Activated CD8-positive, alpha-beta memory T cell treated with anti-CD3 and anti-CD28 coated beads, Interleukin-2, amount 10 ng/mL, durations not matched to agents 7 days and 5 days (primary cell): ENCODE measurements at regions not wholly inside any gene's neighbourhood (a gene's known extent, or its start where the extent isn't known, plus 50 kb on each side); places are given as distances from the start of the nearest gene placed in this dataset.
"Not testable (repeated sequence)": the region's sequence is repeated elsewhere in the genome, so short reads cannot be mapped to it uniquely, and the experiment has no call there.

Experiments used
- ATAC-seq: fragments of 150-1000 bp; cut with Tn5 transposase; one replicate; pipeline ENCODE4 v1.10.0; 2021; ENCODE audit warnings: moderate library complexity
- CTCF ChIA-PET: fragments of 350-600 bp; sonication (Branson Sonifier 250); formaldehyde crosslinking; loops from one replicate; lab custom pipeline; 2021; ENCODE audit warnings: antibody characterized with exemption; lab: Charles Lee
- DNase-seq: peaks from one replicate; pipeline ENCODE4 v3.0.0-alpha.2; 2020
- H3K27ac Mint-ChIP-seq: one replicate; pipeline ENCODE4 v1.8.0; 2021; ENCODE audit warnings: mild to moderate bottlenecking, mixed read lengths
- H3K27me3 Mint-ChIP-seq: one replicate; pipeline ENCODE4 v1.8.0; 2021; ENCODE audit warnings: mixed read lengths
- H3K36me3 Mint-ChIP-seq: one replicate; pipeline ENCODE4 v1.8.0; 2021; ENCODE audit warnings: mild to moderate bottlenecking, mixed read lengths
- H3K4me1 Mint-ChIP-seq: one replicate; pipeline ENCODE4 v1.8.0; 2021; ENCODE audit warnings: mixed read lengths
- H3K4me3 Mint-ChIP-seq: one replicate; pipeline ENCODE4 v1.8.0; 2021; ENCODE audit warnings: mild to moderate bottlenecking, moderate library complexity, mixed read lengths
- H3K9me3 Mint-ChIP-seq: one replicate; pipeline ENCODE4 v1.8.0; 2022; ENCODE audit warnings: low read depth, mixed read lengths

DNA sequence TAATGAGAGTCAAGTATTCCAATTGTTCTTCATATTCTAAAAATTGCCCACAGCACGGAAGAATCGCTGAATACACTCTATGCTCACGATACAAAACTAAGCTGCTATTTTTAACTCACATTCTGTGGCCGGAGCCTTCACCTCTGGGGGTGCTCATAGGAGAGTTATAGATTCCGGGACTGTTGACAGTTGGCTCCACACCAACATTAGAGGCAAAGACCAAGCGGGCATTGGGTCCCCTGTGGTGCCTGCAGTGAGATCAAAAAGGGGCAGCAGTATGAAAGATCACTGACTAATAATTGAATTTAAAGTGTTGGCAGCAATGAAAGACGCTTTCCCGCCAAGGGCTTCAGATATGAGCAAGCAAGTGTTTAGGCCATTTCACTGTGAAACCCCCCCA lies 146.0 kb downstream of the TMEM144 start:
- Mint-ChIP-seq H3K4me1 (no peaks in the 10 kb centered on the region), H3K36me3 (no peaks in the 10 kb centered on the region), H3K27ac (no peak overlapping the region), H3K9me3 (peaks cover 6% of the 10 kb centered on the region), H3K4me3 (no peak overlapping the region), H3K27me3 (no peaks in the 10 kb centered on the region)
- DNase-seq = no peak
- ATAC-seq = no peak
- CTCF ChIA-PET = no interaction called here

DNA sequence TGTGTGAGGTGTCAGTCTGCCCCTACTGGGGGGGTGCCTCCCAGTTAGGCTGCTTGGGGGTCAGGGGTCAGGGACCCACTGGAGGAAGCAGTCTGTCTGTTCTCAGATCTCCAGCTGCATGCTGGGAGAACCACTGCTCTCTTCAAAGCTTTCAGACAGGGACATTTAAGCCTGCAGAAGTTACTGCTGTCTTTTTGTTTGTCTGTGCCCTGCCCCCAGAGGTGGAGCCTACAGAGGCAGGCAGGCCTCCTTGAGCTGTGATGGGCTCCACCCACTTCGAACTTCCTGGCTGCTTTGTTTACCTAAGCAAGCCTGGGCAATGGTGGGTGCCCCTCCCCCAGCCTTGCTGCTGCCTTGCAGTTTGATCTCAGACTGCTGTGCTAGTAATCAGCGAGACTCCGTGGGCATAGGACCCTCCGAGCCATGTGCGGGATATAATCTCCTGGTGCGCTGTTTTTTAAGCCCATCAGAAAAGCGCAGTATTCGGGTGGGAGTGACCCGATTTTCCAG lies 153.7 kb upstream of the RXFP1 start:
- not testable (repeated sequence) for H3K4me1 Mint-ChIP-seq

DNA sequence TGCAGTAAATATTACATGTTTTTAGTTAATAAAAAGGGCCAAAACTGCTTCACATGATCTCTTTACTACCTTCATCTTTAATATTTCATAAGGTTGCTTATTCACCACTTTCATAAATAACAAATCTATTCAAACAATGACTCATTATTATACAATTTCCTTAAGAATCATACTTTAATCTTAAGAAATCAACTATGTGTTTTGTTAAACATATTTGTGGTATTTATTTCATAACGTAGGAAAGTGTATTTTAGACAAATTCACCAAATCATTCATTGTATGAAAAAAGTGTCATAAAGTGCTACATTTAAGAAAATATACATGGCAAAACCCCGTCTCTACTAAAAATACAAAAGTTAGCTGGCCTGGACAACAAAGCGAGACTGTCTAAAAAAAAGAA lies 150.5 kb upstream of the RXFP1 start:
- H3K36me3 Mint-ChIP-seq = no peaks in the 10 kb centered on the region
- ATAC-seq (no peak), DNase-seq (no peak)
- H3K27ac Mint-ChIP-seq = no peak overlapping the region
- H3K4me3 Mint-ChIP-seq = no peak overlapping the region
- H3K4me1 Mint-ChIP-seq = no peaks in the 10 kb centered on the region
- CTCF ChIA-PET = no interaction called here
- H3K9me3 Mint-ChIP-seq = peaks cover 5% of the 10 kb centered on the region
- no peaks in the 10 kb centered on the region for H3K27me3 Mint-ChIP-seq

More for the DNA sequence above, 153.7 kb upstream of the RXFP1 start:
- DNase-seq, H3K27me3 Mint-ChIP-seq, H3K36me3 Mint-ChIP-seq, H3K27ac Mint-ChIP-seq, CTCF ChIA-PET, ATAC-seq, H3K9me3 Mint-ChIP-seq, H3K4me3 Mint-ChIP-seq: not testable (repeated sequence)

DNA sequence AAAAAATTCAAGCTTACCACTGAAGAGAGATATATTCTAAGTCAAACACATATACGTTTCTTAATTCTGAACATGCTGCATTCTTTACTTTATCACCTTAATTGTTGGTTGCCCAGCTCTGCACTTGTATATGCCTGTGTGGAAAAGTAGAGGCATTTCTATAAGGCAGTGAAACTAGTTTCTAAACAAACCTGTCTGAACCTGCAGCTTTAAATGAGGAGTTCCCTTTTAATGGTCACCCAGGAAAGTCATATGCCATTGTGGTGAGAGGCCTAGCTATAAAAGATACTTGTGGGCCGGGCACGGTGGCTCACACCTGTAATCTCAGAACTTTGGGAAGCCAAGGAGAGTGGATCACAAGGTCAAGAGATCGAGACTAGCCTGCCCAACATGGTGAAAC lies 147.4 kb upstream of the RXFP1 start:
- DNase-seq (no peak), ATAC-seq (no peak)
- no peak overlapping the region for H3K27ac Mint-ChIP-seq
- no peaks in the 10 kb centered on the region for H3K27me3 Mint-ChIP-seq
- H3K4me1 Mint-ChIP-seq = no peaks in the 10 kb centered on the region
- no peak overlapping the region for H3K4me3 Mint-ChIP-seq
- H3K9me3 Mint-ChIP-seq = no peaks in the 10 kb centered on the region
- H3K36me3 Mint-ChIP-seq = no peaks in the 10 kb centered on the region
- CTCF ChIA-PET = no interaction called here

DNA sequence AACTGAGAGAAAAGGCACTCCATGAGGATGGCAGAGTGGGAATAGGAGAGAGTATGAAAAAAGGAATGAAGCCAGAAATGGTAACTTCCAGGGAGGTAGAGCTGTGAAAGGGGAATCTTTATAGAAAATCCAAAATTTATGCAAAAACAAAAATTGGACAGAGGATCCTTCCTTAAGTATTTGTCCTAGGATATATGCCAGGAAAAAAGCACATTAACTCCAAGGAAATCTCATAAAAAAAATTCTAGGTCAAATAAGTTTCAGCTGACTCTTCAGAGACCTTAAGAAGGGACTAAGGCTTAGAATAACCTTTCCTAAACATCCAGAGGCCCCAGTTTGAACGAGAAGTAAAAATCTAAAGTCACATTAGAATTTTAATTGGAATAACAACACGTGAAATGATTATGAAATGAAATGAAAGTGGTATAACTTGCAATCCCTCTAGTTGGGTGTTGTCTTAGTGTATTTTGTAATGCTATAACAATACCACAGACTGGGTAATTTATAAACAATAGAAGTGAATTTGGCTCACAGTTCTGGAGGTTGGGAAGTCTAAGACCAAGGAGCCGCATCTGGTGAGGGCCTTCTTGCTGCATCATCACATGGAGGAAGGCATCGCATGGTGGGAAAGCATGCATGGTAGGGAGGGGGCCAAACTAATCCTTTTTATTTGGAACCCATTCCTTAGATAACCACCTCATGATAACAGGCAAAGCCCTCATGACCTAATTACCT lies 145.4 kb upstream of the RXFP1 start:
- CTCF ChIA-PET = no interaction called here
- Mint-ChIP-seq H3K27me3 (no peaks in the 10 kb centered on the region), H3K27ac (no peak overlapping the region), H3K4me1 (no peaks in the 10 kb centered on the region), H3K36me3 (no peaks in the 10 kb centered on the region), H3K9me3 (no peaks in the 10 kb centered on the region), H3K4me3 (no peak overlapping the region)
- no peak for ATAC-seq
- DNase-seq = no peak

DNA sequence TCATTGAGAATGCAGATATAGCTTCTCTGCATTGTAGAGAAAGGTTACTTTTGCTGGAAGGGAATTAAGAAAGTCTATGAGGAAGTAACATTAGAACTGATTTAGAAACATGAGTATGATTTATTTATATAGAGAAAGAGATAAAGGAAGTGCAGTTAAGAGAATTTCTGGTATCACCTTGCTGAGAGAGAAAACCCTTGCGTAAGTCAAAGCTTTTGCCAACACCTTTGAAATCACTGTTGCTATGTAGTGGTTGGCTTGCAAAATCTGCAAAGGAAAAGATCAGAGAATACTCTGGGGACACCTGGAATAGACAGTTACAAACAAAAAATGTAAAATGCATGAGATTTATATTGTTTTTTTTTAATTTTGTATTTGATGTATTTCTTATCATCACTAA lies 137.3 kb upstream of the RXFP1 start:
- CTCF ChIA-PET = no interaction called here
- no peak overlapping the region for H3K27ac Mint-ChIP-seq
- H3K4me3 Mint-ChIP-seq = no peak overlapping the region
- H3K27me3 Mint-ChIP-seq = no peaks in the 10 kb centered on the region
- DNase-seq (no peak), ATAC-seq (no peak)
- H3K4me1 Mint-ChIP-seq = no peaks in the 10 kb centered on the region
- H3K36me3 Mint-ChIP-seq = no peaks in the 10 kb centered on the region
- H3K9me3 Mint-ChIP-seq = no peaks in the 10 kb centered on the region

DNA sequence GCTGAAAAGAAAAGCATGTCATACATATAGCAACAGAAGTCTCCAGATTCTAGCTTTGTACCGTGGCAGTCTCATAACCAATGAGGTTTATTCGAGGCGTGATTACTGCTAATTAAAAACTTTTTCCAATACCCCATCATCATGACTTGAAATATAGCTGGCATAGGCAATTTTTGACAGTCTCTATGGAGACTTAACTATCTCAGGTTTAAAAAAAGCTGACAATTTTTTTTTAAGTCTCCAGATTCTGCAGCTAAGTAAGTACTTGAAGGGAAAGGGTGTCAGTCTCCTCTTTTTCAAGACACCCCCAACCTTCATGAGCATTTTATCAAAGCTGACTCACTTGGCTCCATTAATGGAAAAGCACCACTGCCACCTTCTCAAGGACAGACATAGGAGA lies 126.3 kb upstream of the RXFP1 start:
- CTCF ChIA-PET = no interaction called here
- no peak for DNase-seq
- H3K27ac Mint-ChIP-seq = no peak overlapping the region
- no peak for ATAC-seq
- no peaks in the 10 kb centered on the region for H3K4me1 Mint-ChIP-seq
- no peaks in the 10 kb centered on the region for H3K36me3 Mint-ChIP-seq
- no peaks in the 10 kb centered on the region for H3K27me3 Mint-ChIP-seq
- H3K9me3 Mint-ChIP-seq = no peaks in the 10 kb centered on the region
- H3K4me3 Mint-ChIP-seq = no peak overlapping the region

DNA sequence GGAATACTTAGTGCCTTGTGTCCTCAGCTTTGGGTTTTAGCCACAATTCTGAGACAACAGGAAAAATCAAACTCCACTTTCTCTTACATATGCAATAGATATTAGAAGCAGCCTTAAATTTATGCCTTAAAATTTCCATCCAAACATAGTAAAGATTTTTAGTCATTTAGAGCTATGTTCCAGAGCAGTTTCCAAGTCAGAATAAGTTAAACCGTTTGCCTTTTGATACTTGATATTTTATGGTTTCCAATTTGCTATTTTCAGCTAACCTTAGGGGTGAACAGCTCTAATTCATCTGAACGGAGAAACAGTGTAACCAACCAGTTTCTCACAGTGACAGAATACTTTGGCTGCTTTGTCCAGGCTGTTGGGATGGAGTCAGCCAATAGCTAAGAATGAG lies 125.8 kb upstream of the RXFP1 start:
- H3K27ac Mint-ChIP-seq = no peak overlapping the region
- no peaks in the 10 kb centered on the region for H3K9me3 Mint-ChIP-seq
- no peaks in the 10 kb centered on the region for H3K4me1 Mint-ChIP-seq
- H3K27me3 Mint-ChIP-seq = no peaks in the 10 kb centered on the region
- CTCF ChIA-PET = no interaction called here
- ATAC-seq = no peak
- no peak overlapping the region for H3K4me3 Mint-ChIP-seq
- no peaks in the 10 kb centered on the region for H3K36me3 Mint-ChIP-seq
- no peak for DNase-seq

DNA sequence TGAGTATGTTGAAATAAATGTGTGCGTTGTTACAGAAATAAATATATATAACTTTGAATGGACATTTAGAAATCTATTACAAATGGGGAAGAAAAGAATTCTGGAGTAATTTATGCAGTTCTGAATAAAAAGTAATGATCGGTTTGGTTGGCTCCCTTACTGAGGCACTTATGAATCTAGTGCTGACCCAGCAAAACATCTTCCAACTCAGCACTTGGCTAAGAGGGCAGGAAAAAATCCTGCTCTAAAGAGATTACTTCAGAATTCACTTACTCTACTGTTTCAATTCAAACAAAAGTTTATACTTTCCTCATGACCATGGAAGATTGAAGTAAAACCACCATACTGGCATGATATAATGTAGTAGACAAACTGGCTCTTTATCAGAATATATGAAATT lies 123.9 kb upstream of the RXFP1 start:
- no peaks in the 10 kb centered on the region for H3K4me1 Mint-ChIP-seq
- no peaks in the 10 kb centered on the region for H3K9me3 Mint-ChIP-seq
- H3K27ac Mint-ChIP-seq = no peak overlapping the region
- ATAC-seq (no peak), DNase-seq (no peak)
- no peaks in the 10 kb centered on the region for H3K27me3 Mint-ChIP-seq
- H3K4me3 Mint-ChIP-seq = no peak overlapping the region
- CTCF ChIA-PET = no interaction called here
- H3K36me3 Mint-ChIP-seq = no peaks in the 10 kb centered on the region

DNA sequence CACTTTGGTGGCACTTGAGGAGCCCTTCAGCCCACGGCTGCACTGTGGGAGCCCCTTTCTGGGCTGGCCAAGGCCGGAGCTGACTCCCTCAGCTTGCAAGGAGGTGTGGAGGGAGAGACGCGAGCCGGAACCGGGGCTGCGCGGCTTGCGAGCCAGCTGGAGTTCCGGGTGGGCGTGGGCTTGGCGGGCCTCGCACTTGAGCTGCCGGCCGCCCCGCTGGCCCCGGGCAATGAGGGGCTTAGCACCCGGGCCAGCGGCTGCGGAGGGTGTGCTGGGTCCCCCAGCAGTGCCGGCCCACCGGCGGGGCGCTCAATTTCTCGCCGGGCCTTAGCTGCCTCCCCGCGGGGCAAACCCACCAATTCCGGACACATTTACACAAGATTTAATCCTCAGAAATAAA lies 113.7 kb upstream of the RXFP1 start:
- DNase-seq, H3K36me3 Mint-ChIP-seq, H3K27ac Mint-ChIP-seq, CTCF ChIA-PET, H3K27me3 Mint-ChIP-seq, ATAC-seq, H3K4me3 Mint-ChIP-seq, H3K4me1 Mint-ChIP-seq, H3K9me3 Mint-ChIP-seq: not testable (repeated sequence)

DNA sequence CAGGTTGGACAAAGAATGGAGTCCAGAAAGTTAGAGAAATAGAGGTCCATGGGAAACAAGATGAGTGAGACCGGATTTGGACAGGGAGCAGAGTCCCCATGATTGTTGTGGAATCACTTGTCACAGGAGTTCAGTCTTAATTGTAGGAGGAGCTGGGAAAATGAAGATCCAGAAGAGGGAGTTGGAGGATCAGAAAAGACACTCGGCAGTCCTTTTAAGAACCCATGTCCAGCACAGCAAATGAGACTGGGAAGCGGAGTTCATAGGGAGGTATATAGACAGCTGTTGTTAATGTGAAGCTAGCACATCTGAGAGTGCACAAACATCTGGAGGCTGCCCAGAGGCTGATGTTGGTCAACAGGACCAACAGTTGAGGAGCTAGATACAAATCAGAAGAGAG lies 111.4 kb upstream of the RXFP1 start:
- CTCF ChIA-PET = no interaction called here
- Mint-ChIP-seq H3K27ac (no peak overlapping the region), H3K9me3 (no peaks in the 10 kb centered on the region), H3K36me3 (no peaks in the 10 kb centered on the region), H3K4me3 (no peak overlapping the region), H3K4me1 (no peaks in the 10 kb centered on the region), H3K27me3 (no peaks in the 10 kb centered on the region)
- ATAC-seq = no peak
- DNase-seq = no peak

DNA sequence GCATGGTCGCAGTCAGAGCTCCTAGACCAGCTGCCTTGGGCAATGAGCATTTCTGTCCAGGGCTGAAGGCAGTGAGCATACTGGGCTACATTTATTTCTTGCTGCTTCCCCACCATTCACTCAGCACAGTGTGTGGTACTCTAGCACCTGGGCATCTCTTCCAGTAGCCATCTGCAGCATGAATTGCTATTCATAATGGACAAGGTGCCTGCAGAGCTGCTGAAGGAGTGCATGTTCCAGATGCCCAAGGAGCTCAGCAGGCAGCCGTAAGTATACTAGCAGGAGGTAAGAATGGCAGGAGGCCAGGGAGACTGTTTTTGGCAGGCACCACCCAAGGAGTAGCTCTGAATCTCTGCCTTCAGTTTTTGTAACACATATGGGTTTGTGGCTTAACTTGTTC lies 110.4 kb upstream of the RXFP1 start:
- no peaks in the 10 kb centered on the region for H3K4me1 Mint-ChIP-seq
- no peak for ATAC-seq

DNA sequence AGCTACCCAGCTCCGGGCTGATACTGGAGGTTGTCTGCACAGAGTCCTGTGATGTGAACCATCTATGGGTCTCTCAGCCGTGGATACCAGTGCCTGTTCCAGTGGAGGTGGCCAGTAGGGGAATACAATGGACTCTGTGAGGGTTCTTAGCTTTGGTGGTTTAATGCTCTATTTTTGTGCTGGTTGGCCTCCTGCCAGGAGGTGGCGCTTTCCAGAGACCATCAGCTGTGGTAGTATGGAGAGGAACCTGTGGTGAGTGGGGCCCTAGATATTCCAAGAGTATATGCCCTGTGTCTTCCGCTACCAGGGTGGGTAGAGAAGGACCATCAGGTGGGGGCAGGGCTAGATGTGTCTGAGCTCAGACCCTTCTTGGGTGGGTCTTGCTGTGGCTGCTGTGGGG lies 103.0 kb upstream of the RXFP1 start:
- H3K9me3 Mint-ChIP-seq, H3K27me3 Mint-ChIP-seq: not testable (repeated sequence)

More for the DNA sequence above, 110.4 kb upstream of the RXFP1 start:
- no peak for DNase-seq
- Mint-ChIP-seq H3K4me3 (no peak overlapping the region), H3K27ac (no peak overlapping the region), H3K36me3 (no peaks in the 10 kb centered on the region), H3K9me3 (peaks cover 2% of the 10 kb centered on the region), H3K27me3 (no peaks in the 10 kb centered on the region)
- CTCF ChIA-PET = no interaction called here

DNA sequence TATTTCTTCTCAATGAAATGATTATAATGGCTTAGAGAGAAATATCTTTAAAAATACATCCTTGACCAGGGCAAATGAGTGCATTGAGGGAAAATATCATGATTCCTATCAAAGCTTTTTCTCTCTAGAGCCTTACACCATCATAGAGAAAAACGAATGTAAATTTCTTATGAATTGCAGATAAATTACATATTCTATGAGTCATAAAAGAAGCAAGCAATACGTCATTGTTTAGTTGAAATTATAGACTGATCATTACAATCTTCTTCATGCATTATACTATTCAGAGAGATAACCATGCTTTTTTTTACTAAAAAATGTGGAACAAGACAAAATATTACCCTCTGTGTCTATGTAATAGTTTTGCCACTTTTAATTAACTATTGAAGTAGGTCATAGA lies 100.9 kb upstream of the RXFP1 start:
- no peak overlapping the region for H3K4me3 Mint-ChIP-seq
- CTCF ChIA-PET = no interaction called here
- peaks cover 2% of the 10 kb centered on the region for H3K9me3 Mint-ChIP-seq
- DNase-seq = no peak
- H3K27me3 Mint-ChIP-seq = no peaks in the 10 kb centered on the region
- H3K27ac Mint-ChIP-seq = no peak overlapping the region
- H3K36me3 Mint-ChIP-seq = no peaks in the 10 kb centered on the region
- no peak for ATAC-seq
- no peaks in the 10 kb centered on the region for H3K4me1 Mint-ChIP-seq

More for the DNA sequence above, 103.0 kb upstream of the RXFP1 start:
- DNase-seq, H3K4me1 Mint-ChIP-seq, ATAC-seq, H3K4me3 Mint-ChIP-seq, H3K36me3 Mint-ChIP-seq, H3K27ac Mint-ChIP-seq, CTCF ChIA-PET: not testable (repeated sequence)
